Central memory CD4-positive, alpha-beta T cell (primary cell): ENCODE measurements at regions not wholly inside any gene's neighbourhood (a gene's known extent, or its start where the extent isn't known, plus 50 kb on each side); places are given as distances from the start of the nearest gene placed in this dataset.

Source experiments
- DNase-seq: peaks from one replicate; pipeline ENCODE4 v3.0.0; 2022

GRCh38 chr13:23488442-23488841 lies 54.9 kb upstream of the SACS start:
- DNase-seq: peak; percentile 5

- DNase-seq: no peak
Measured at GRCh38 chr13:23496255-23496654, 62.8 kb upstream of the SACS start.

DNA sequence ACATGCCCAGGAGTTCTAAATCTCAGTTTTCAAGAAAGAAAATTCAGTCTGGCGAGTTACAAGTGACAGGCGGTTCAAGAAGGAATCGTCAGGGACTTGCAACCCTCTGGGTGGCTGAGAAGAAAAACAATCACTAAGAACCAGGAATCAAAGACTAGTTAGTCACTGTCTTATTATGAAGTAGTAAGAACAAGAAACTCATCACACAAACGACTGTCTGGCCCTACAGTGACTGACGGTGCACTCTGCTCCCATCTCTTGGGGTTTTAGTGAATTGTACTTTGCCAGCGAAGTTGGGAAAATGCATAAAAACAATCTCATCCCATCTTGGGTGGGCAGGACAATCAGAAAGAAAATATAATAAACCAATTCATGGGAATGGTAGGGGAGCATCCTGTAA lies 63.7 kb upstream of the SACS start:
- no peak for DNase-seq

GRCh38 chr13:23500849-23501248 lies 67.3 kb upstream of the SACS start:
- no peak for DNase-seq

DNA sequence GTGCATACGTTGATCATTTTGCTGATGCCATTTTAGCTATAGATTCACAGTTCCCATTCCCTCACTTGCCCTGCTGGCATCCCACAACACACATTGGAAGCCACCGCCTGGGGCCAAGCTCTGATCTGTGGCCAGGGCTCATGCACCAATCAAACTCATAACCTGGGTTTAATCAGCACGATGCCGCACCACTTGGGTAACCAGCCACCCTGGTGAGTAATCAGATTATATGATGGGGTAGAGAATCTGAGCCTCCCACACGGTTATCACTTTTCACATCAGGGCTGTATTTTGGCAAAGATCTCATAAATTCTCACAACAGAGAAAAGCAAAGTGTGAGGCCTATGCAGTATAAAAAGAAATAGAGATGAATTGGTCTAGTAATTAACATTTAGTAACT lies 66.0 kb upstream of the TNFRSF19 start:
- no peak for DNase-seq

- DNase-seq: no peak
Measured at GRCh38 chr13:23505007-23505406, 65.2 kb upstream of the TNFRSF19 start.

DNA sequence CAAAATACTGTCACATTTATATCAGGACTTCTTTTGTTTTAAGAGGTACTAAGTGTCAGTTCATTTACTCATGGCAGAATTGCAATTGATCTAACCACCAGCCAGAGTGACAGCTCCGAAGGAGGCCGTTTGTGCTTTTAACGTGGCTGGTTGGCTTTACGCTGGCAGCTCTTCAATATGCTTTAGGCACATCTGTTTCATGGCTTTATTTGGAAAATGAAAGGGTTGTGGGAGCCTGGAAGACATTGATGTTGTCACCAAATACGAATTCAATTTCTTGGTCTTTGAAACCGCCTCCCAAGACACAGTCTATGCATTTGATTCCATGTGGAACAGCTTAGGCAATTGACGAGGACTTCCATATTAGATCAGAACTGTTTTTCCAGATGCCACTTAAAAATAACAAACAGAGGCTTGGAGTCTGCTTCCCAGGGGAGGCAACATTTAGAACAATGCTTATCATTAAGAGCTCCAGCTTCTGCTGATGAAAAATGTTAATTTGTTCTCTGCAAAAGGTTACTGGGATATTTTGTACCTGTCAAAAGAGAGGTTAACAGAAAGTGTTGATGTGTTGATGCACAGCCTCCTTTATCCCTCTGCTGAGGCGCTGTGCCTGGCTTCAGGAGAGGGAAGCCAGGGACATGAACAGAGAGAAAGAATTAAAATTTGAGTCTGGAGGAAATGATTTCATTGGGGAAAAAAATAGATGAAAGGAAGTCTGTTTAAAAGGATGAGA lies 64.0 kb upstream of the TNFRSF19 start:
- no peak for DNase-seq

- DNase-seq: no peak
Measured at GRCh38 chr13:23506807-23507291, 63.4 kb upstream of the TNFRSF19 start.

DNA sequence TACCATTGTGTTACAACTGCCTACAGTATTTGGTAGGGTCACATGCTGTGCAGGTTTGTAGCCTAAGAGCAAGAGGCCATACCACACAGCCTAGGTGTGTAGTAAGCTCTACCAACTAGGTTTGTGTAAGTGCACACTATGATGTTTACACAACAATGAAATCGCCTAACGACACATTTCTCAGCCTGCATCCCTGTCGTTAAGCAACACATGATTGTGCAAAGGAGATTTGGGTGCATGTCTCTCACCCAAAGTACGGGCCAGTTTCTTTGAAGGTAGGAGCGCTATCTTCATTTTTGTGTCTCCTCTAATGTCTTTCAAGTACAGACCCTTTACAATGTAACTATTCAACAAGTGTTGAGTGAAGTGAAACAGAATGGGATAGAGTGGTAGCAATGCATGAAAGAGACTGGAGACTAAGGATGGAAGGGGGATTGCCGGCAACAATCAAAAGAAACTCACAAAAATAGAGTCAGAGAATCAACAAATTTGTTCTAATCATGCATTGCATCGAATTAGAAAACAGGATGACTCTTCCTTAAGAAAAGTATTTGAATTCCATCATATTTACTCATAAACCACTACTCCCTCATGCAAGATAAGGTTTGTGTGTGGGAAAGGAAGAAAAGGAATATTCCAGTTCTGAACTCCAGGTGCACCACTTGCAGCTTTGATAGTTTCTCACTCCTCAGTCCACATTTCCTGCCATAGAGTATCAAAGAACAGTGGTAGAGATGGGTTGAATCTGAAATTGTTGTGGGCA lies 60.2 kb upstream of the TNFRSF19 start:
- no peak for DNase-seq

DNA sequence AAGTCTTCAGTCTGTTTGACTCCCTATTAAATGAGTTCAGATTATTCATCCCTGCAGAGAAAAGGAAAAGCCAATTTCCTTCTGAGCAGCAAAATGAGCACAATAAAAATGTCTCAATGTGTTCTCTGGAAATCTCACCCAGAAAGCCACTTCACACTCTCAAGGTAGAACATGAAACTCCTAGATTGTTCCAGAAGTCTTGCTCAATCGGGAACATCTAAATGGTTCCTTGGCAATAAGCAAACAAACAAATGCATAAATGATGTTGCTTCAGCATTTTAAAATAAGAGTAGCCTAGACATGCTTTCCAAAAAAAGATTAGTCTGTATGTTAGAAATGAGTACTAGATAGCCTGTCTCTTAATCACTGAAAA lies 59.7 kb upstream of the TNFRSF19 start:
- DNase-seq: no peak

- no peak for DNase-seq
Measured at GRCh38 chr13:23510979-23511735, 59.1 kb upstream of the TNFRSF19 start.

DNA sequence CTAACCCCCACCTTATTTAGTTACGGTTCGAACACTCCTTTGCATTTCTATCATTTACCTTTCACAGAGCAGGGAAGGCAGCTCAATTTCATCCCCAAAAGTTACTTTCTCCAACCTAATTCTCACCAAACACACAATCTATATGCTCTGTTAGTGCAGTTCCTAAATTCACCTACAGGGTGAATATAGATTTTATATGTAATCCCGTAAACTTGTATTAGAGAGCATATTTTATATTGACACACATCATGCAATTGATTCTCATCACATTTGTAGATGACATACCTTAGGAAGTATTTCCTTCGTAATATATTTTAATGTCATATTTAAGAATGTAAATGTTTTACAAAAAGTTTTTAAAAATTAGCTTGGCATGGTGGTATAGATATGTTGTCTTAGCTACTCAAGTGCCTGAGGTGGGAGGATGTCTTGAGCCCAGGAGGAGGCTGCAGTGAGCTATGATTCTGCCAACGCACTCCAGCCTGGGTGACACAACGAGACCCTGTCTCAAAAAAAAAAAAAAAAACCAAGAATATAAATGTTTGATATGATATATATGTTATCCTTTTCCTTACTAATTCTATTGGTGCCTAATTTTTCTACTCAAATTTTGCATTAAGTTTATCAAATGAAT lies 57.3 kb upstream of the TNFRSF19 start:
- DNase-seq: no peak

DNA sequence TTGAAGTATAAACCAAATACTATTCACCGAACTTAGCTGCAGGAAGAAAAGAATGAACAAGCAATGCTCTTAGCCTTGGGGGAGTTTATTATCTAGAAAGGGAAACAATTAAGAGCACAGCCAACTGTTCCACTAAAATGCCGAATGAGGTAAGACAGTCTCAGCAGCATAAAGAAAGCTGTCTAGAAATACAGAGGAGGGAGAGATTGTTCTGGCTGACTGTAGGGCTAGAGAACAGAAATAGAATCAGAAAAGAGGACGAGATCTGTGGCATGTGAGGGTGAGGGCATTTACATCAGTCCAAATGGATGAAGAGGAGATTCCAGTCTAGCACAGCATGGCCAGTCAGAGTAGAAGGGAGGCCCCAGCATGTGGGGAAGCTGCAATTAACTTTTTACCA lies 56.8 kb upstream of the TNFRSF19 start:
- no peak for DNase-seq

GRCh38 chr13:23514076-23514475 lies 56.1 kb upstream of the TNFRSF19 start:
- no peak for DNase-seq

DNA sequence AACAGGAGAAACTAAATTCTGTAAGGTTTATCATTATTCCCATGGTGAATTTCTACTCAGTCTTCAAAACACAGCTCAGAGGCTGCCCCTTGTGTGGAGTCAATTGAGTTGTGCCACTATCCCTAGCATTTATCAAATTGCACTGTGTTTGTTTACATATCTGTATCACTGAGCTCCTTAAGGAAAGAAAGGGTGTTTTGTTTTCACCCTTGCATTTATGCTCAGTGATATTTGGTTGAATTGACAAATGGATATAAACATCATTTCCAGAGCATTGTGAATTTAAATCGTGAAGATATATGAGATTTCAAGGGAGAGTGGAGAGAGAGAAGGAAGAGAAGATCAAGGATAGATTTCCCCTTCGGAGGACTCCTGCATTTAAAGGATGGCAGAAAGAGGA lies 55.1 kb upstream of the TNFRSF19 start:
- DNase-seq: no peak

DNA sequence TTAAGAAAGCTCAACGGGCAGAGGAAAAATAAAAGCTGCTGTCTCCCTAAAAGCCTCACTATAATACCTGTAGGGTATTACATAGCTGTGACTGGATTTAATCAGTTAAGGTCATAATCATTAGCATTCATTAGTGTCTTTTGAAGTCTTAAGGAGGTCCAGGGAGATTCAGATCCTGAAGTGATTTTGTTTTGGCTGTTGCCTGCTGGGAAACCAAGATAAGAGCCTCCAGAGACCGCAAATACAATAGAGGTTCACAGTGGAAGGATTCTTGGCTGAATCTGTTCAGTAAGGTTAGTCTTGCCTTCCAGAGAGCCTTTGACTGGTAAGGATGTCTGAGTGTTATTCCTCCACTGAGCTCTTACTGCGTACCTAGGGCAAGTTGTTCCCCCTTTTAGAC lies 54.0 kb upstream of the TNFRSF19 start:
- DNase-seq: no peak

GRCh38 chr13:23516702-23517101 lies 53.5 kb upstream of the TNFRSF19 start:
- DNase-seq: no peak

GRCh38 chr13:23518231-23518630 lies 52.0 kb upstream of the TNFRSF19 start:
- DNase-seq: no peak
